Body of pancreas (tissue), 4 donors: ENCODE measurements at regions not wholly inside any gene's neighbourhood (a gene's known extent, or its start where the extent isn't known, plus 50 kb on each side); places are given as distances from the start of the nearest gene placed in this dataset.

Experiments
- CTCF ChIP-seq, 7 experiments: fragments of 450-650 bp in 4 of 7; fragments of 200-600 bp in 3 of 7; sonication (generic) in 3 of 7; IDR thresholded peaks; one replicate each; pipeline ENCODE4 v1.5.1; 2016 to 2019; ENCODE audit warnings: antibody characterized with exemption in 7 of 7
- POLR2A ChIP-seq, 3 donors: fragments of 450-650 bp; IDR thresholded peaks; one replicate each; pipeline ENCODE4 v1.6.1; 2016; ENCODE audit warnings: antibody characterized with exemption in 3 of 3, mild to moderate bottlenecking in 2 of 3

GRCh38 chr12:41946106-41946505 lies 198.6 kb downstream of the GXYLT1 start:
- TF ChIP-seq CTCF (IDR thresholded peaks at IDR 0.05): no peak
- TF ChIP-seq POLR2A (IDR thresholded peaks at IDR 0.05): no peak
